Activated CD8-positive, alpha-beta T cell treated with anti-CD3 and anti-CD28 coated beads for 36 hours (primary cell): ENCODE measurements at regions not wholly inside any gene's neighbourhood (a gene's known extent, or its start where the extent isn't known, plus 50 kb on each side); places are given as distances from the start of the nearest gene placed in this dataset.

Experiments used
- ATAC-seq: fragments of 200-7000 bp; cut with Tn5 transposase; one replicate; pipeline ENCODE4 v1.10.0; 2021; ENCODE audit warnings: mild to moderate bottlenecking, moderate library complexity
- CTCF ChIA-PET: fragments of 350-600 bp; sonication (Branson Sonifier 250); formaldehyde crosslinking; loops from one replicate; lab custom pipeline; 2021; ENCODE audit warnings: antibody characterized with exemption; lab: Charles Lee
- POLR2A ChIA-PET: fragments of 350-600 bp; sonication (Branson Sonifier 250); formaldehyde crosslinking; loops from one replicate; lab custom pipeline; 2021; ENCODE audit warnings: antibody characterized with exemption; lab: Charles Lee
- DNase-seq: peaks from one replicate; pipeline ENCODE4 v3.0.0-alpha.2; 2020
- H3K27ac Mint-ChIP-seq: one replicate; pipeline ENCODE4 v1.8.0; 2021; ENCODE audit warnings: mild to moderate bottlenecking, mixed read lengths
- H3K27me3 Mint-ChIP-seq: one replicate; pipeline ENCODE4 v1.8.0; 2021; ENCODE audit warnings: mixed read lengths
- H3K36me3 Mint-ChIP-seq: one replicate; pipeline ENCODE4 v1.8.0; 2021; ENCODE audit warnings: low read depth, mixed read lengths
- H3K4me1 Mint-ChIP-seq: one replicate; pipeline ENCODE4 v1.8.0; 2021; ENCODE audit warnings: low read depth, mixed read lengths
- H3K4me3 Mint-ChIP-seq: one replicate; pipeline ENCODE4 v1.8.0; 2021; ENCODE audit warnings: mild to moderate bottlenecking, moderate library complexity, mixed read lengths
- H3K9me3 Mint-ChIP-seq: one replicate; pipeline ENCODE4 v1.8.0; 2021; ENCODE audit warnings: mixed read lengths
- CTCF ChIP-seq: fragments of 200-600 bp; IDR thresholded peaks from one replicate; pipeline ENCODE4 v1.8.0; 2022; ENCODE audit warnings: antibody characterized with exemption, mild to moderate bottlenecking
- intact Hi-C: fragments of 100-400 bp; cut with micrococcal nuclease; formaldehyde crosslinking; loops from one replicate; pipeline ENCODE4 v1.10.0; 2022

GRCh38 chr10:117936141-117936540, 110.6 kb downstream of the RAB11FIP2 start:
- Mint-ChIP-seq H3K36me3 (no peaks in the 10 kb centered on the region), H3K27ac (no peak overlapping the region), H3K4me1 (peaks cover 5% of the 10 kb centered on the region), H3K9me3 (peaks cover 3% of the 10 kb centered on the region), H3K27me3 (peaks cover 6% of the 10 kb centered on the region), H3K4me3 (no peak overlapping the region)
- DNase-seq (no peak), ATAC-seq (no peak)
- TF ChIP-seq CTCF, result no peak
- intact Hi-C loops, result no loop called here
- ChIA-PET POLR2A (no interaction called here), CTCF (no interaction called here)

GRCh38 chr10:117936566-117936965, 110.2 kb downstream of the RAB11FIP2 start:
- ATAC-seq (no peak), DNase-seq (no peak)
- intact Hi-C loops, result no loop called here
- ChIA-PET CTCF (no interaction called here), POLR2A (no interaction called here)
- Mint-ChIP-seq H3K4me1 (peaks cover 5% of the 10 kb centered on the region), H3K27ac (no peak overlapping the region), H3K27me3 (peaks cover 6% of the 10 kb centered on the region), H3K4me3 (no peak overlapping the region), H3K36me3 (no peaks in the 10 kb centered on the region), H3K9me3 (peaks cover 3% of the 10 kb centered on the region)
- no peak for TF ChIP-seq CTCF

- H3K4me3 Mint-ChIP-seq, result no peak overlapping the region
- ChIA-PET POLR2A (no interaction called here), CTCF (no interaction called here)
- peaks cover 6% of the 10 kb centered on the region for H3K27me3 Mint-ChIP-seq
- H3K9me3 Mint-ChIP-seq, result peaks cover 3% of the 10 kb centered on the region
- H3K27ac Mint-ChIP-seq, result no peak overlapping the region
- TF ChIP-seq CTCF, result no peak
- ATAC-seq (no peak), DNase-seq (no peak)
- H3K4me1 Mint-ChIP-seq, result peaks cover 5% of the 10 kb centered on the region
- intact Hi-C loops, result no loop called here
- H3K36me3 Mint-ChIP-seq, result no peaks in the 10 kb centered on the region
Measured at GRCh38 chr10:117936976-117937375, 109.8 kb downstream of the RAB11FIP2 start.

- Mint-ChIP-seq H3K4me1 (peaks cover 5% of the 10 kb centered on the region), H3K9me3 (peaks cover 3% of the 10 kb centered on the region), H3K27ac (no peak overlapping the region), H3K36me3 (no peaks in the 10 kb centered on the region), H3K4me3 (no peak overlapping the region), H3K27me3 (peaks cover 6% of the 10 kb centered on the region)
- CTCF ChIA-PET, result no interaction called here
- ATAC-seq (peak; percentile 84), DNase-seq (peak; percentile 5)
- no peak for TF ChIP-seq CTCF
- POLR2A ChIA-PET, result no interaction called here
- intact Hi-C loops, result no loop called here
Measured at GRCh38 chr10:117938104-117938503, 108.6 kb downstream of the RAB11FIP2 start.

GRCh38 chr10:117942226-117942625, 104.5 kb downstream of the RAB11FIP2 start:
- ChIA-PET CTCF (no interaction called here), POLR2A (no interaction called here)
- no peak for TF ChIP-seq CTCF
- H3K9me3 Mint-ChIP-seq, result peaks cover 3% of the 10 kb centered on the region
- H3K27me3 Mint-ChIP-seq, result peaks cover 10% of the 10 kb centered on the region
- H3K36me3 Mint-ChIP-seq, result no peaks in the 10 kb centered on the region
- peaks cover 5% of the 10 kb centered on the region for H3K4me1 Mint-ChIP-seq
- intact Hi-C loops, result no loop called here
- no peak overlapping the region for H3K4me3 Mint-ChIP-seq
- DNase-seq (no peak), ATAC-seq (no peak)
- no peak overlapping the region for H3K27ac Mint-ChIP-seq
